22Rv1 (cell line): ENCODE measurements at regions not wholly inside any gene's neighbourhood (a gene's known extent, or its start where the extent isn't known, plus 50 kb on each side); places are given as distances from the start of the nearest gene placed in this dataset.

Experiments
- ZFX ChIP-seq: fragments of 450-650 bp; IDR thresholded peaks from 2 replicates; pipeline ENCODE4 v1.6.1; 2017; ENCODE audit warnings: antibody characterized with exemption, borderline replicate concordance
- TF ChIP-seq, protein P1 (sequence below): fragments of 450-650 bp; IDR thresholded peaks from 2 replicates; pipeline ENCODE4 v1.5.1; 2017; ENCODE audit warnings: mild to moderate bottlenecking

DNA sequence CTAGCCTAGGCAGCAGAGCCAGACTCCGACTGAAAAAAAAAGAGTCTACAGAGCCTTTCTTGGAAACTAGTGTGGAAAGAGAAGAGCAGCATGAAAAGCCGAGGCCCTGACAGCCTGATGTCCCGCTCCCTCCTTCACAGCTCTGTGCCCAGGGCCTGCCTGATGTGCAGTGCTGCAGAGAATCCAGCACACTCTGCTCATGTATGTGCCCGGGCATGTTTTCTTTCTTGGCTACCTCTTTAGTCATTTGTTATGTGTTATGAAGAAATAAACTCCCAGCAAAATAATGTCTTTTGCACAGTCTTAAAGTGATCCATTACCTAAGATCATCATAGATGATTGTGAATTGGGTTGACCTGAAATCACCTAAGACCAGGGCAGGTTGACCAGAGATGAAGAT is 78.1 kb upstream of the EZR start:
- TF ChIP-seq, protein P1, sequence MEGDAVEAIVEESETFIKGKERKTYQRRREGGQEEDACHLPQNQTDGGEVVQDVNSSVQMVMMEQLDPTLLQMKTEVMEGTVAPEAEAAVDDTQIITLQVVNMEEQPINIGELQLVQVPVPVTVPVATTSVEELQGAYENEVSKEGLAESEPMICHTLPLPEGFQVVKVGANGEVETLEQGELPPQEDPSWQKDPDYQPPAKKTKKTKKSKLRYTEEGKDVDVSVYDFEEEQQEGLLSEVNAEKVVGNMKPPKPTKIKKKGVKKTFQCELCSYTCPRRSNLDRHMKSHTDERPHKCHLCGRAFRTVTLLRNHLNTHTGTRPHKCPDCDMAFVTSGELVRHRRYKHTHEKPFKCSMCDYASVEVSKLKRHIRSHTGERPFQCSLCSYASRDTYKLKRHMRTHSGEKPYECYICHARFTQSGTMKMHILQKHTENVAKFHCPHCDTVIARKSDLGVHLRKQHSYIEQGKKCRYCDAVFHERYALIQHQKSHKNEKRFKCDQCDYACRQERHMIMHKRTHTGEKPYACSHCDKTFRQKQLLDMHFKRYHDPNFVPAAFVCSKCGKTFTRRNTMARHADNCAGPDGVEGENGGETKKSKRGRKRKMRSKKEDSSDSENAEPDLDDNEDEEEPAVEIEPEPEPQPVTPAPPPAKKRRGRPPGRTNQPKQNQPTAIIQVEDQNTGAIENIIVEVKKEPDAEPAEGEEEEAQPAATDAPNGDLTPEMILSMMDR: no peak
- TF ChIP-seq ZFX: no peak
